Superior temporal gyrus (tissue), 1 donor: ENCODE measurements at regions not wholly inside any gene's neighbourhood (a gene's known extent, or its start where the extent isn't known, plus 50 kb on each side); places are given as distances from the start of the nearest gene placed in this dataset.
"Not testable (repeated sequence)": the region's sequence is repeated elsewhere in the genome, so short reads cannot be mapped to it uniquely, and the experiment has no call there.

Experiments used
- DNase-seq: peaks from one replicate; pipeline ENCODE4 v3.0.0-alpha.2; 2016; ENCODE audit errors: extremely low spot score

DNA sequence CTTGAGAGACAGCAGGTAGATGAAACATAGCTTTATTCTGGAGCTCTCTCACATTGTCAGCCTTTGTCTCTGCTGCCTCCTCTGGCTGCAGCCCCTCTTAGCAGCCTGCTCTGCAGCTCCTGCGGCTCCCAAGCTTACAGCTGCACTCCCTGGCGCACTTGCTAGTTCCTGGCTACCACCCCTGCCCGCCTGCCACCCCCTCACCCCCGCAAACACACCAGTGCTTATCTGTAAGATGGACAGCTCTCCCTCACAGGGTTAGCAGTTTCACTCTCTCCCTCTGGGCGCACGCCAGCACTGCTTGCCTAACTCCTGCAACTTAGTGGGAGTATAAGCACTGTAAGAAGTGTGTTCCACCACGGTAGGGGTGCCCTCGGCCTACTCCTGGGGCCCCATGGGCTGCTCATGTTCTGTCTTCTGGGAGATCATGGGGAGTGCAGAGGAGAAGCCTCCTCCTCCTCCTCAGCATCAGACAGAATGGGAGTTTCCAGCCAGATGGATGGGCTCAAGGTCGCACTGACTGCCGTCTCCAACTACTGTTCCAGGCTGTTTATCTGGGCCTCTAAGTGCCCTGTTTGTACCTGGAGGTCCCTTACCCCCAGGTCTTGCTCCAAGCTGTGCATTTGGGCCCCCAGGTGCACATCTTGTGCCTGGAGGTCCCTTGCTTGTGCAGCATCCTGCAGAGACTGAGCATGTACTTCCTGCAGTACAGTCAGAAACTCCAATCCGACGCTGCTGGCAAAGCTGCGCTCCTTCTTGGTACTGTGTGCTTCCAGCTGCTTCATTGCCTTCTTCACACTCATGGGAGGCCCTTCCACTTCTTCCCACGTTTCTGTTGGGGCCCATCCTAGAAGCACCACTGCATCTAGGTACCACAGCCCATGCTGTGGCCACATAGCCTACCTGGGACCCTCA is 1388.1 kb downstream of the AMY1C start:
- DNase-seq = no peak

DNA sequence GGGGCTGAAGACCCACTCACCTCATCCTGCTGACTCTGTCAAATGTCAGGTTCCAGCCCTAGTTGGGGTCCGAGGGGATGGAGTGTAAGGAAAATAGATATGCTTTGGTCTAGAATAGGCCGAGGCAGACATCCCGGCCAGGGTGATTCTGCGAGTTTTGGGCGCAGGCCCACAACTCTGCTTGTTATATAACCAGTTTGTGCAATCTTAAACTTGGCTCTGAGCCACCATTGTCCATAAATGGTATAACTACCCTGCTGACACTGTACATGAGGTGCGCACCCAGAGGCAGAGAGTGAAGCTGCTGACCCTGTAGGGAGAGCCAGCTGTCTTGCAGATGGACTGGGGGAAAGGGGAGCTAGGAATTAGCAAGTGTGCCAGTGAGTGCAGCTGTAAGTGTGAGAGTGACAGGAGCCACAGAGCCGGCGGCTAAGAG is 1388.8 kb downstream of the AMY1C start:
- no peak for DNase-seq

DNA sequence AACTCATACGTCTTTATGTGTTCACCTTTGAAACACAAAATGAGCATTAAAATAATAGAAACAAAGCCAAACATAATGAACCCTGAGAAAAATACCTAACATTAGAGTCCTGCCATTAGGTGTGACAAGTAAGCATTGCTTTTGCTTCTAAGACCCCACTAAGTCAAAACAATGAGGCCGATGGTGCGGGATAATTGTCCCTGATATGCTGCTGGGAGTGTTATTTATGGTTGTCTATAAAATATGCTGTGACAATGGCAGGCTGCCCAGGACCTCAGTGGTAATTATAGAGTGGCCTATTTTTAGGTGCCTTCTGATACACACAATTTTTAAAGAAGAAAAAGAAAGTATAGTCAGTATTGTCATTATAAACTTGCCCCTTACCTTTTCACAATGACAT is 1423.1 kb downstream of the AMY1C start:
- DNase-seq = no peak

DNA sequence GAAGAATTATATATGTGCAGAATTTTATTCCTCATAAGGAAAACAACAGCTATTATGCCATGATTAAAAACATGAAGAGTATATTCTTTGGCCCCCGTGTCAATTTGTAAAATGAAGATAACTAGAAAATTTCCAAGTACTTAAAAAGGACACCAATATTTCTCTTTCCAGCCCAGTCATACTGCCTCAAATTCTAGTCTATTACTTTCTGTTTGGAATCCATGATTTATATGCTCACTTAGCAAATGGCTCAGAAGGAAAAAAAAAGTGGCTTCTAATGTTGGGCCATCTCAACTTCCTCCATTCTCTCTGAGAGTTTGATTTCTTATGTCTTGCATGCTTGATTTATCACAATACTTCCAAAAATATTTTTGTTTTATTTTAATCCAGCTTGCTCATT is 1431.1 kb downstream of the AMY1C start:
- DNase-seq = no peak

DNA sequence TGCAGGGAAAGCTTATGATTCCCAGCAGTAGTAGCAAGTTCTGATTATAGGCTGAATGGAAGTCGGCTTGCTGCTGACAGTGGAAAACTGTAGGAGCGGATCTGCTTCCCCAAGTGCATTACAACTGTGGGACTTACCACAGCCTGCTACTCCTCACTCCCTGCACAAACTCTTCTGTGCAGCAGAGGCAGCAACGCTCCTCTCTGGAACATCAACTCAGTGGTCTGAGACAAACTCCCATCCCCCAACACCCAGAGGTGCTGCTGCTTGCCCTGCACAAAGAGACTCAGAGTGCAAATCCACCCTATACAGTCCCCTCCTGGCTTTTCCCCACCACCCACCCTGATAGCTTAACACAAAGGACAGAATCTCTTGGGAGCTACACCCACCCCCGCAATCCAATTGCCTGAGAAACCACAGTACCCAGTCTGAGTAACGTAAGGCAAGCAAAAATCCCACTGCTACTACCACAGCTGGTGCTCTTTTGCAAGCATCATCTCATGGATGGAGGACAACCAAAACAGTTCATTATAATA is 1455.2 kb downstream of the AMY1C start:
- DNase-seq = no peak

DNA sequence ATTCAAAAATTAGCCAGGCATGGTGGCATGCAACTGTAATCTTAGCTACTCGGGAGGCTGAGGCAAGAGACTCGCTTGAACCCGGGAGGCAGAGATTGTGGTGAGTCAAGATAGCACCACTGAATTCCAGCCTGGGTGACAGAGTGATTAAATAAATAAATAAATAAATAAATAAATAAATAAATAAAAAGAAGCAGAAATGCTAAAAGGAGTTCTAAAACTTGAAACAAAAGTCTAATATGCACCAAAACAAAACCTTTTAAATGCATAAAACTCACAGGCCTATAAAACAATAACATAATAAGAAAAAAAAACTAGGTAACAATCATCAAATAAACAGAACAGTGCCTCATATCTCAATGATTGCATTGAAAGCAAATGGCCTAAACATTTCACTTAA is 1458.9 kb downstream of the AMY1C start:
- DNase-seq = no peak

DNA sequence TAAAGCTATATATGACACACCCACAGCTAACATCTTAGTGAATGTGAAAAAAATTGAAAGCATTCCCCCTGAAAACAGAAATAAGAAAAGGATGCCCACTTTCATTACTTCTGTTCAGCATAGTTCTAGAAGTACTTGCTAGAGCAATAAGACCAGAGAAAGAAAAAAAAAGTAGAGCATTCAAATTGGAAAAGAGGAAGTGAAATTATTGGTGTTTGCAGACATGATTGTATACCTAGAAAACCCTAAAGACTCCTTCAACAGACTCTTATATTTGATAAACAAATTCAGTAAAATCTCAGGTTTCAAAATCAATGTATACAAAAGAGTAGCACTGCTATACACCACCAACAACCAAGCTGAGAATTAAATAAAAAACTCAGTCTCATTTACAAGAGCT is 1461.0 kb downstream of the AMY1C start:
- no peak for DNase-seq

DNA sequence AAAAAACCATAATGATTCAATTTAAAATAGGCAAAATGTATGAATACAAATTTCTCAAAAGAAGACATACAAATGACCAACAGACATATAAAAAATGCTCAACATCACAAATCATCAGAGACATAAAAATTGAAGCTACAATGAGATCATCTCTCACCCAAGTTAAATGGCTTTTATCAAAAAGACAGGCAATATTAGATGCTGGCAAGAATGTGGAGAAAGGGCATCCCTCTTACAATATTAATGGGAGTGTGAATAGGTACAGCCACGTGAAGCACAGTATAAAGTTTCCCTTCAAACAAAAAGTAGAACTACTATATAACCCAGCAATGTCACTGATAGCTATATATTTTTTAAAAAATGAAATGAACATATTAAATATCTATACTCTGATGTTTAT is 1481.7 kb downstream of the AMY1C start:
- no peak for DNase-seq

DNA sequence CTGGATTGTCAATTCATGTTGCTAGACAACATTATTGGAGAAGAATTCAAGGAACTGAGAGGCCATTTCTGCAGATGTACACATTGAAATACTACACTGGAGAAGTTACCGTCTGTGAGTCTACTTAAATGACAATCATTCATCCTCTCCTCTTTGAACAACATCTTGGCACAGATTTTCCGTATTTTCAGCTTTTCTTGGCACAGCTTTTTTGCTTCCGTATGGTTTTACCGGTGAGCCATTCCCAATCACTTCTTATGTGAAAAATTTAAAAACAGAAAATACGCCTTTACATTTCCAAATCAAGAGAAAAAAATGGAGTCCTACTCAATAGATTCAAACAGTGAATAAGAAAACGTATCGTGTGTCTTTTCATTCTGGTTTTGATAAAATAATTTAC is 1493.7 kb downstream of the AMY1C start:
- DNase-seq = peak; percentile 22

DNA sequence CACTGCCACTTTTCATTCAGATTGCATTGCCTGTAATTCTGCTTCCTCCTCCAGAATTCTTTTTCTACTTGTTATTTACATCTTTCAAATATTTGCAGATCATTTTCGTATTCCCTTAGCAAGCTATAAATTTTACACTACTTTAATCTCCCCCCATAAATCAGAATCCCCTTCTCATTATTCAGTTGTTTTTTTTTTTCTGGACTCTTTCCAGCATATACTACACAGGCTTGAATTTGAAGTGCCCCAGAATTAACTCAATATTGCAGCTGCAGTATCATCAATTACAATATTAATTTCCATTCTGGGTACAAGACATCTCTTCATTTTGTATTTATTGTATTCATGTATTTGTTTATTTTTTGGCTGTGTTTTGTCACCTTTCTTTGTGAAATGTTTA is 1494.3 kb downstream of the AMY1C start:
- no peak for DNase-seq

DNA sequence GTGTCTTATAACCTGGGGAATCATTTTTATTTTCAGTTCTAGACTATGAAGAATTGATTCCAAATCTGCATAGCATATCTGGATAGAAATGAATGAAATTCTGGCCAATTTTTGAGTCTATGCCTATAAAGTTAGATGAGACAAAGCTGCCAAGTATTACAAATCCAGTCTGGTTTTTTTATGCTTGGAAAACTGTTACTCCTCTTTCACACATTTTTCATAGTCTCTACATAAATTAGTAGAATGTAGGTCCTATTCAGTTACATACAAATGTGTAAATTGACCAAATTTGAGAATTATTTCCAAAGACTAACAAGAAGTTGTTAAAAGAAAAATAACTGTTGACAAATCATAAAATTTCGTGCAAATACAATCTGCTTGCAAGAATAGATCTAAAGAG is 1505.2 kb downstream of the AMY1C start:
- no peak for DNase-seq

DNA sequence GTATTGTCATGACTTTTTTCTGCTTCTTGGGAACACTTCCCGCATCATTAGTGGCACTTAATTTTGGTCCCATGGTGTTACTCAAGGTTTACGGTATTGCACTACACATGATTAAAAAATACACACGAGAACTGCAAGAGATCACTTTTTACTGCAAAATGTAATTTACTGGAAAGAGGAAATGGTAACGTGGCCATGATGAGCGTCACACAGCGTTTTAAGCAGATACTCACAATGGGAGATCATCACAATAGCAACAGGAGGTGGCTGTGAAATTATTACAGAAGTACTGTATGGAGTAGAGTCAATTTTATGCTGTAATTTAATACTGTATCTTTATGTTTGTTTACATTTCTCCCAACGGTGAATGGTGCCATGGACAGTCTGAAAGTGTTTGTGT is 1510.3 kb downstream of the AMY1C start:
- DNase-seq = no peak

DNA sequence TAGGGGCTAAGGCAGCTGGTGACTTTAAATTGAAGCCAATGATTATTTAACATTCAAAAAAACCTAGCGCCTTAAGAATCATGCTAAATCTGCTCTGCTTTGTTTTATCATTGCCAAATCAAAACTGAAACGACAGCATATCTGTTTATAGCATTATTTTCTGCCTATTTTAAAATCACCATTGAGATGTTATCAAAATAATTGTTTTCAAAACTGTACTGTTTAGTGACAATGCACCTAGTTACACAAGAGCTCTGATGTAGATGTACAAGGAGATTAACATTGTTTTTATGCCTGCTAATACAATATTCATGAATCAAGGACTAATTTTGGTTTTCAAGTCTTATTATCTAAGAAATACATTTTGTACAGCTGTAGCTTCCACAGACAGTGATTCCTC is 1521.3 kb downstream of the AMY1C start:
- DNase-seq = no peak

DNA sequence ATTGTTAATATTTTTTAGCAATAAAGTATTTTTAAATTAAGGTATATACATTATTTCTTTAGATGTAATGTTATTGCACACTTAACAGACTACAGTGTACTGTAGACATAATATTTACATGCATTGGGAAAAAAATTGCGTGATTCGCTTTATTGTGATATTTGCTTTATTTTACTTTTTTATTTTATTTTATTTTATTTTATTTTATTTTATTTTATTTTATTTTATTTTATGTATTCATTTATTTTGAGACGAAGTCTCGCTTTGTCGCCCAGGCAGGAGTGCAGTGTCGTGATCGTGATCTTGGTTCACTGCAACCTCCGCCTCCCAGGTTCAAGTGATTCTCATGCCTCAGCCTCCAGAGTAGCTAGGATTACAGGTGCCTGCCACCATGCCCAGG is 1522.7 kb downstream of the AMY1C start:
- DNase-seq = not testable (repeated sequence)

DNA sequence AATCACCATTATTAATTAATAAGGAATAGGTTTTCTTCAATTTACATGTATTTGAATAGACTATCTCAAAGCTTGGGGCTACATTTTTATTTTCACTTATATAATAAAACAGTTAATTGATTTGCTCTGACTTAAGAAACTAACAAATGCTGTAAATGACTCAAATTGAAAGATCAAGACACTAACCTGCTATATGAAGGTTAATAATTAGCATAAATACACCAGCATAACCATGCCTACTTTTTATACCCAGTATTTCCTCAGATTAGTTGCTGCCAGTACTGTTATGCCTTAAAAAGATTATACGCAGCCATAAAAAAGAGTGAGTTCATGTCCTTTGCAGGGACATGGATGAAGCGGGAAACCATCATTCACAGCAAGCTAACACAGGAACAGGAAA is 1545.1 kb downstream of the AMY1C start:
- DNase-seq = no peak

DNA sequence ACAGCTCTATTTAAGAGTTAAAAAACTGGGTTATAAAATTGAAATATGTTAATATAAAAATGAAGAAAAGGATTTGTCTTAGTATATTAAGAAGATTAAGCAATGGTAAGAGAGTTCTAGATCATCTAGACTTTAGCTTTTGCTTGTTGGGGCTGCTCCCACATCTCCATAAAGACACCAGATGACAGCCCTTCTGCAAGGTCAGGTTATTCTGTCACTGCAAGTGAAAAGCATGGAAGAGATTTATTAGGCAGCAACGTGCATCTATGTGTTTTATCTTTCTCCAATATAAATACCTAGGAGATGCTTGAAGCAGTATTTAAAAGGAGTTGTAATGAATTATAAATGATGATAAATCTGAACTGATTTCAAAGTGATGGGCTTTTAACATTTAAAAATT is 1560.4 kb downstream of the AMY1C start:
- DNase-seq = no peak

DNA sequence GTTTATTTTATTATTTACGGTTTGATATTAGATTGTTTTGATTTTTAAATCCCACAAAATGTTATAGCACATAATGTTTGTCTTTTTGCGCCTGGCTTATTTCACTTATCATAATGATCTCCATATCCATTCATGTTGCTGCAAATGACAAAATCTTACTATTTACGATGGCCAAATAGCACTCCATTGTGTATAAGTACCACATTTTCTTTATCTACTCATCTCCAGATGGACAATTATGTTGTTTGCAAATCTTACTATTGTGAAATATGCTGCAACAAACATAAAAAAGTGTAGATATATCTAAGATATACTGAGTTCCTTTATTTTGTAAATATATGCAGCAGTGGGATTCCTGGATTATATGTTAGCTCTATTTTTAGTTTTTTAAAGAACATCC is 1568.3 kb downstream of the AMY1C start:
- DNase-seq = no peak

DNA sequence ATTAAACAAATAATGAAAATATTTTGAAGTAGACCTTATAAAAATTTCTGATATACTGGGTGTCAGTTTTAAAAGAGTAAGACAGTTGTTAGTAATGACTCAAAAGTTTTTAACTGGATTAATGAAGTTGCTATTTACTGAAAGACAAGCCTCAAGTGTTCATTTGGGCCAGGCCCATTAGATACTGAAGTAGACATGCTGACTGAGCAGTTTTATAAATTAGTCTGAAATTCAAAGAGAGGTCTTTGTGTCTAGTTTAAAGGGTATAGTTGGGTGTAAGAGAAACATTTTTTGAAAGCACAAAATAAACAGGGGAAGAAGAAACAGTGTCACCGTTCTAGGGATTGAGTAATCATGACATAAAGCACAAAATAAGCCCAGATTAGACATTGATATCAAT is 1577.2 kb downstream of the AMY1C start:
- no peak for DNase-seq

DNA sequence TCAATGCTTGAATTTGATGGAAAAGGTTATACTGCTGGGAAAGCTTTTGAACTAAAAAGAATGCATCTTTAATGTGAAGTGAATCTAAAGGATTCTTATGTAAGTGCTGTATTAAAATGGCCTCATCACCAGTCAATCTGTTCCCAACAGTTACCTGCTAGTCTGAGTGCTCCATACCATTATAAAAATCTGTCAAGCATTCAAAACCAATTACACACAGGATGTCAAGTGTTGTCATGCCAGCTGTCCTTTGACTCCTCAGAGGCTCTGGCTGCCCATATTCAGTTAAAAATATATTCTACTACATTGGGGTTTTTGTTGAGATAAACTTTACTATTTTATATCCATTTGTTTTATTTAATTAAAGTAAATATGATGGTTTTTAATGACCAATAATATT is 1587.7 kb downstream of the AMY1C start:
- no peak for DNase-seq

DNA sequence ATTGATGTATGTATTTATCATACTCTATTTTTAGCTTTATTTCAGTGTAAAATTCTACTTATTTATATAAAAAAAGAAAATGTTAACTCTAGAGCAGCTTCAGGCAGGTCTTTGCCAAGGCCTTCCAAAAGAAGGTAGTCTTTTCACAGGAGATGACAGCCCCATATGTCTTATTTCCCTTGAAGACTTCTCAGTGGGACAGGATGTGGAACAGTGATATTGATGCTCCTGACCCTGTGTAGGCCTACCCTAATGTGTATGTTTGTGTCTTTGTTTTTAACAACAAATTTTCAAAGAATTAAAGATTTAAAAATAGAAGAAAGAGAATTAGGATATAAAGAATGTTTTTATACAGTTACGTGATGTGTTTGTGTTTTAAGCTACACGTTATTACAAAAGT is 1593.6 kb downstream of the AMY1C start:
- no peak for DNase-seq

DNA sequence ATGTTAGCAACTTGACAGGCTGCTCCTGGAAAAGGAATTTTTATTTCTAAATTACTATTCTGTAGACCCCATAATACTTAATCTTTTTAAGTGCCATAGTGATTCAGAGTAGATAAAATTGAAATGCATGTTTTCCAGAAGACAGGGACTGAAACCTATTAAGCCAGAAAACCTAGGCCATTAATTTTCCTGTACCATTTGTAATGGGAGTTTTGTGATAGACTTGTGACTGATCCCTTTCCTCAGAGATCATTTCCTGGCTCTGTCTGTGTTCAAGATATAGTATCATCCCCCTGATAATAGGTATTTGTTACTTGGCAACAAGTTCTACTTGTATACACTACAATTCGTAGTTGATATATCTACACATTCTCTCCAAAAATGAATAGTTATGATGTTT is 1609.8 kb downstream of the AMY1C start:
- DNase-seq = no peak

DNA sequence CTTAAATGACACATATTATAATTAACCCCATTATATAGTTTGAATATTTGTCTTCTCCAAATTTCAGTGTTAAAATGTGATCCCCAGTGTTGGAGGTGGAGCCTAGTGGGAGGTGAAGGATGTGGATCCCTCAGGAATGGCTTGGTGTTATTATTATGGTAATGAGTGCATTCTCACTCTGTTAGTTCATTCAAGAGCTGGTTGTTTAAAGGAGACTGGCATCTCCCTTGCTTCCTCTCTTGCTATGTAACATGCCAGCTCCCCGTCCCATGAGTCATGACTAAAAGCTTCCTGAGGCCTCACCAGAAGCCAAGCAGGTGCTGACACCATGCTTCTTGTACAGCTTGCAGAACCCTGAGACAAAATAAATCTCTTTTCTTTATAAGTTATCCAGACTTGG is 1612.7 kb downstream of the AMY1C start:
- DNase-seq = no peak

DNA sequence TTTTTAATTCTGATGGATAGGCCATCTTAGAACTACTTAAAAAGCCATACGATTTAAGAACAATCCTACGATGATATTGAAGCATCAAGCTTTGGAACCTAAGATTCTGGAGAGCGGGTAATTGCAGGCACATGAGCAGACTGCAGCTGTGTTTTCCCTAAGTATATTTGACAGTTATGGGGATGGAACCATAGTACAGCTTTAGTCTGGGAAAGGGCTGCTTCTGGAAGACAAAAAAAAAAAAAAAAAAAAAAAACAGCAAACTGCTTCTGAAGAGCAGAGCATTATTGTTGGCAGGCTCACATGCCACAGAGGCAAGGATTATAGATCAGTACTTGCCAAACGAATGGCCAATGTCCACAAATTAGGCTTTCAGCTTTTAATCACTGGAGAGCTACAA is 1618.7 kb downstream of the AMY1C start:
- DNase-seq = no peak

DNA sequence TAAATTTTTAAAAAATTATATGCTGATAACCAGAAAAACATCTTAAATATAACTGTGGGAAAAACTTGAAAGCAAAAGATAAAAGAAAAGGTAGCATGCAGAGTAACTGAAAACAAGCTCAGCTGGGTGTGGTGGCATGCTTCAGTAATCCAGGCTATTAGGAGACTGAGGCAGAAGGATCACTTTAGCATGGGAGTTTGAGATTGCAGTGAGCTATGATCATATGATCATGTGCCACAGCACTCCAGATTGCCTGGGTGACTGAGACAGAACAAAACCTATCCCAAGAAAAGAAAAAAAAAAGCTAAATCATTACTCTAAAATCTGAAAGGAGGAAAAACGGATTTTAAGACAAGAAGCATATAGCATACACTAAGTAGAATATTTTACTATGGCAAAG is 1624.0 kb downstream of the AMY1C start:
- no peak for DNase-seq
